HG03103 (cell line): ENCODE measurements at regions not wholly inside any gene's neighbourhood (a gene's known extent, or its start where the extent isn't known, plus 50 kb on each side); places are given as distances from the start of the nearest gene placed in this dataset.

Experiments
- ATAC-seq: cut with Tn5 transposase; IDR thresholded peaks from one replicate; pipeline ENCODE4 v1.9.1; 2021; ENCODE audit warnings: low read depth; ENCODE audit not compliant: unreplicated experiment

GRCh38 chr9:108185613-108186012 lies 670.2 kb downstream of the ACTL7B start:
- ATAC-seq: no peak

GRCh38 chr9:108184941-108185340 lies 670.8 kb downstream of the ACTL7B start:
- no peak for ATAC-seq

DNA sequence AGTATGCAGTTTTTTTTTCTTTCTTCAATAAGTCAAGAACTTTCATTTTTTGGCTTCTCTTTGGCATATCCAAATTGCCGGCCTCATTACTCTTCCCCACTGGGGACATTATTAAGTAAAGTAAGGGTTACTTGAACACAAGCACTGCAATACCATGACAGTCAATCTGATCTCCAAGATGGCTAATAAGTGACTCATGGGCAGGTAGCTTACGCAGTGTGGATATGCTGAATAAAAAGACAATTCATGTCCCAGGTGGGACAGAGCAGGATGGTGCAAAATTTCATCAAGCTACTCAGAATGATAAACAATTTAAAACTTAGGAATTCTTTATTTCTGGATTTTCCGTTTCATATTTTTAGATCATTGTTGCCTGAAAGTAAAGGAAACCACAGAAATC lies 671.8 kb downstream of the ACTL7B start:
- no peak for ATAC-seq

GRCh38 chr9:108182950-108183381 lies 672.8 kb downstream of the ACTL7B start:
- ATAC-seq: peak; percentile 88

DNA sequence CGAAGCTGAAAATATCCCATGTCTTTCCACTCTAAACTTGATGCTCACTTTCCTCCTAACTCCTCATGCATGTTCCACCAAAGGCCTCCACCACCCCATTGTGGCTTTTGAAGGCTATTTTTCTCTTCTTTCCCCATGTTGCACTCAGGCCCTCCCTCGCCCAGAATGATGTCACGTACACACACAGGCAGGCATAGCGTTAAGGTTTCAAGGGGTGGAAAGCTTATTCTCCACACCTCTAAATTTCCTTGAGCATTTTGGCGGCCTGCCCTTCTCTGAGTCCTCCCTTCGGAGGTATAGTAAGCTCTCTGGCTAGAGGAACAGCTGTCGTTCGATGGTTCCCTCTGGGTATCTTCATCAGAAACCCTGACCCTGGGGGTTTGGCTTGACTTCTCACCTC lies 673.5 kb downstream of the ACTL7B start:
- ATAC-seq: no peak

GRCh38 chr9:108181441-108181840 lies 674.3 kb downstream of the ACTL7B start:
- no peak for ATAC-seq

- no peak for ATAC-seq
Measured at GRCh38 chr9:108180541-108180940, 675.2 kb downstream of the ACTL7B start.

- no peak for ATAC-seq
Measured at GRCh38 chr9:108178318-108178717, 677.5 kb downstream of the ACTL7B start.

GRCh38 chr9:108168236-108168850 lies 678.8 kb upstream of the KLF4 start:
- no peak for ATAC-seq

DNA sequence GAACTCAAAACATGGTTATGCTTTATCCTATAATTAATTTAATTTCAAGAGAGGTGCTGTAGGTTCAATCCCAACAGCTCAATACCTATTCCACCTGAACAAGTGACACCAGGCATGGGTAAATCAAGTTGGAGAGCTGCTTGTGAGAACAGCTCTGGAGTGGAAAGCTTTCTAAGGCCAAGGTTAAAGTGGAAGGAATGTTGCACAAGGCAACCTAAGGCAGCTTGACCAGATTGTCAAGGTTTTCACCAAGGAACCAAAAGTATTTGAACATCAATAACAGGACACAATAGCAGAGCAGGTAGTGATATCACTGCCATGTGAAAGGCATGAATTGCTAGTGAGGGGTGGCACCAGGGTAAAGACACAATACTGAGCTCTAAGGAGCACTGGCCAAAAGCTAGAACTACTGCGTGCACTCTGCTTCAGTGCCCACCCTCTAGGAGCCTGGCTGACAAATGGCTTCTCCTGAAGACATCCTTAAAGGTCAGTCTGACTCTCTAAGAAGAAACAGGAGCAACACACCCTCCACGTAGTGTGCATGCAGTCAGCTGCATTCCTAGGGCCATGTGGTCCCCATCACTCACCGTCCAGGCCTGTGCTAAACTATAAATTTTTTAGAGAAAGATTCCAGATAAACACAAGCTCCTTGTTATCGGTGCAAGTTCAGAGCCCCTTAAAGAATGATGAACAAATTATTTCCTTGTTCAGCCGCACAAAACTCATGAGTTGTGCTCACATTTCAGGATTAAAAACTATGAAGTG lies 677.7 kb upstream of the KLF4 start:
- ATAC-seq: no peak

- ATAC-seq: no peak
Measured at GRCh38 chr9:108166519-108166918, 677.0 kb upstream of the KLF4 start.

DNA sequence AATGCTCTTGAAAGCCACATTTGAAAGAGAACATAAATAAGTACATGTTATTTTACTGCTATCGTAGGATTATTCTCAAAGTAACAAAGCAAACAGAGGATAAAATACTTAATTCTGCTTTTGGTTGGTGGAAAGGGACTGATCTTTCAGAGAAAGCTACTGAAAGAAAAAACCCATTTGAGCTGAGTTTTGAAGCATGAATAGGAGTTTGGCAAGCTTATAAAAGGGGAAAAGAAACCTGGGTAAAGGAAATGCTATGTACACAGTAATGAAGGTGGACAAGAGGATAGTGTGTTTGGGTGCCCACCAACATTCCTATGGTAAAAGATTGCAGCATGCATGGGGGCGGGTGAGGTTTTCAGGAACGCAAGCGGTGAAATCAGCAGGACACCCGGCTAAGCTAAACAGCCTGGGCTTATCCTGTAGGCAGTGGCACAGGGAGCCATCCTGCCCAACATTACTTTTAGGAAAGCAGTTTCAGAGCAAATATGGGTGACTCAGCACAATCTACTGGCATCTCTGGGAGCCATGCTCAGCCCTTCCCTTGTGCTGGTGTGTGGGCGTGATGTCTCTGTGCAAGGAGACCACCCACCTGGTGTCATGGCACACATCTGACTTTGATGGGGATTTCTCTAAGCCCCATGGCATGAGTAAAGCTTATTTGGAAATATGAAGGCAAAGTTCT lies 673.9 kb upstream of the KLF4 start:
- ATAC-seq: no peak

GRCh38 chr9:108162664-108163063 lies 673.1 kb upstream of the KLF4 start:
- ATAC-seq: no peak

GRCh38 chr9:108161503-108161902 lies 671.9 kb upstream of the KLF4 start:
- no peak for ATAC-seq

GRCh38 chr9:108160706-108161355 lies 671.3 kb upstream of the KLF4 start:
- ATAC-seq: no peak

DNA sequence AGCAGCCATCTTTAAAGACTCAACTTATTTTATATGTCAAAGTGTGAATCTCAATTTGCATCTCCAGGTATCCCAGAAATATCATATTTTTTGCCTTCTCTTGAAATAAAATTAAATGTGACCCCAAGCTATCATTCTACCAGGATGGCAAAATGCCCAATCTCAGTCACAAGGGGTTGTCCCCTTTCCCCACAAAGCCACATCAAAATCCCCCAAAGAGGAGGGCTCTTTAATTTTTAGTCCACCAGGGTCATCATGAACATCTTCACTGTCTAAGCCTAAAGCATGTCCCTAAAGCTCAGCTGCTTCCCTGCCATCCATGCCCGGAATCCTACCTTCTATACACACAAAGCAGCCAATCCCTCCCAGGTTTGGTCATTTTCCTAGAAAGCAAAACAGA lies 670.5 kb upstream of the KLF4 start:
- no peak for ATAC-seq

- no peak for ATAC-seq
Measured at GRCh38 chr9:108158236-108158995, 668.8 kb upstream of the KLF4 start.

GRCh38 chr9:108156270-108156998 lies 666.9 kb upstream of the KLF4 start:
- no peak for ATAC-seq

GRCh38 chr9:108153416-108153815 lies 663.8 kb upstream of the KLF4 start:
- no peak for ATAC-seq
